GM18499 (cell line): ENCODE measurements at regions not wholly inside any gene's neighbourhood (a gene's known extent, or its start where the extent isn't known, plus 50 kb on each side); places are given as distances from the start of the nearest gene placed in this dataset.

ENCODE experiments used
- ATAC-seq: cut with Tn5 transposase; IDR thresholded peaks from one replicate; pipeline ENCODE4 v1.9.1; 2021; ENCODE audit warnings: moderate number of reproducible peaks; ENCODE audit not compliant: insufficient read depth, unreplicated experiment

GRCh38 chr6:71577766-71578165 lies 289.2 kb downstream of the OGFRL1 start:
- no peak for ATAC-seq

GRCh38 chr6:71579902-71580301 lies 291.3 kb downstream of the OGFRL1 start:
- no peak for ATAC-seq

- ATAC-seq = no peak
Measured at GRCh38 chr6:71582820-71583219, 294.2 kb downstream of the OGFRL1 start.

- no peak for ATAC-seq
Measured at GRCh38 chr6:71584712-71585436, 296.3 kb downstream of the OGFRL1 start.

- ATAC-seq = no peak
Measured at GRCh38 chr6:71585472-71585871, 296.9 kb downstream of the OGFRL1 start.

GRCh38 chr6:71588490-71588889 lies 297.9 kb upstream of the RIMS1 start:
- no peak for ATAC-seq

GRCh38 chr6:71589254-71589653 lies 297.1 kb upstream of the RIMS1 start:
- ATAC-seq = no peak

- no peak for ATAC-seq
Measured at GRCh38 chr6:71592643-71593042, 293.7 kb upstream of the RIMS1 start.

- no peak for ATAC-seq
Measured at GRCh38 chr6:71599359-71599758, 287.0 kb upstream of the RIMS1 start.

GRCh38 chr6:71602385-71603007 lies 283.9 kb upstream of the RIMS1 start:
- ATAC-seq = no peak

GRCh38 chr6:71603021-71603420 lies 283.3 kb upstream of the RIMS1 start:
- ATAC-seq = no peak

- no peak for ATAC-seq
Measured at GRCh38 chr6:71608646-71609045, 277.7 kb upstream of the RIMS1 start.

GRCh38 chr6:71619836-71620235 lies 266.5 kb upstream of the RIMS1 start:
- no peak for ATAC-seq

- no peak for ATAC-seq
Measured at GRCh38 chr6:71621918-71622519, 264.3 kb upstream of the RIMS1 start.

- no peak for ATAC-seq
Measured at GRCh38 chr6:71642120-71642519, 244.2 kb upstream of the RIMS1 start.

- no peak for ATAC-seq
Measured at GRCh38 chr6:71642793-71643192, 243.6 kb upstream of the RIMS1 start.

GRCh38 chr6:71645299-71645698 lies 241.1 kb upstream of the RIMS1 start:
- ATAC-seq = no peak

- no peak for ATAC-seq
Measured at GRCh38 chr6:71649915-71650314, 236.4 kb upstream of the RIMS1 start.

- no peak for ATAC-seq
Measured at GRCh38 chr6:71651636-71652035, 234.7 kb upstream of the RIMS1 start.

- no peak for ATAC-seq
Measured at GRCh38 chr6:71656121-71656520, 230.2 kb upstream of the RIMS1 start.

- ATAC-seq = no peak
Measured at GRCh38 chr6:71665931-71666330, 220.4 kb upstream of the RIMS1 start.

GRCh38 chr6:71672876-71673275 lies 213.5 kb upstream of the RIMS1 start:
- ATAC-seq = no peak
